Mammary epithelial cell (primary cell): ENCODE measurements at regions not wholly inside any gene's neighbourhood (a gene's known extent, or its start where the extent isn't known, plus 50 kb on each side); places are given as distances from the start of the nearest gene placed in this dataset.

Source experiments
- CTCF ChIP-seq, 2 donors: IDR thresholded peaks in 1 of 2; conservative IDR thresholded peaks in 1 of 2; 2 replicates each; pipeline ENCODE4 v1.5.1; 2011 to 2012; ENCODE audit warnings: inconsistent platforms in 2 of 2, low read length in 2 of 2, mild to moderate bottlenecking in 2 of 2, control low read depth in 1 of 2, low read depth in 1 of 2; ENCODE audit not compliant: insufficient read depth in 1 of 2; ENCODE audit errors: extremely low read depth in 1 of 2
- EZH2 ChIP-seq: IDR thresholded peaks from 2 replicates; pipeline ENCODE4 v1.6.1; 2012; ENCODE audit warnings: low read length, inconsistent platforms, borderline replicate concordance

- no peak for TF ChIP-seq CTCF (conservative IDR thresholded peaks at IDR 0.05 in 1 of 2, IDR thresholded peaks at IDR 0.05 in 1 of 2; ENCODE audit: extremely low read depth in 1 of 2, insufficient read depth in 1 of 2, low read depth in 1 of 2, low read length in 2 of 2)
- TF ChIP-seq EZH2, result no peak
Measured at GRCh38 chr5:28156981-28157380, 1118.6 kb upstream of the CDH9 start.
